ENCODE measurements at regions not wholly inside any gene's neighbourhood (a gene's known extent, or its start where the extent isn't known, plus 50 kb on each side); places are given as distances from the start of the nearest gene placed in this dataset.

GRCh38 chrX:9114245-9114644, 80.3 kb upstream of the FAM9B start:
- Histone ChIP-seq H3K9me3 (ENCODE audit: control insufficient read depth, insufficient read depth, low read depth, low read length) (no peaks in the 10 kb centered on the region), H3K36me3 (ENCODE audit: control insufficient read depth in 2 of 2, insufficient read depth in 1 of 2, low read length in 2 of 2) (no peaks in the 10 kb centered on the region), H3K4me3 (ENCODE audit: low read depth, low read length) (no peak overlapping the region), H3K4me1 (ENCODE audit: control insufficient read depth, insufficient read depth, low read length) (no peaks in the 10 kb centered on the region), H3K27ac (ENCODE audit: extremely low read depth, low read depth, low read length) (no peak overlapping the region)
- ChIA-PET CTCF (no interaction called here), POLR2A (no interaction called here)
- TF ChIP-seq ZNF571 (tag by site-specific recombination; IDR thresholded peaks at IDR 0.05) (no peak), ZNF785 (tag by site-specific recombination; IDR thresholded peaks at IDR 0.05) (no peak), OVOL3 (tag by site-specific recombination; IDR thresholded peaks at IDR 0.05) (no peak), ZNF596 (tag by site-specific recombination; IDR thresholded peaks at IDR 0.05) (no peak), SCRT1 (tag by site-specific recombination; IDR thresholded peaks at IDR 0.05; ENCODE audit: borderline replicate concordance) (no peak), ZBTB48 (tag by site-specific recombination; IDR thresholded peaks at IDR 0.05) (no peak), ZNF624 (tag by site-specific recombination; IDR thresholded peaks at IDR 0.05) (no peak)

DNA sequence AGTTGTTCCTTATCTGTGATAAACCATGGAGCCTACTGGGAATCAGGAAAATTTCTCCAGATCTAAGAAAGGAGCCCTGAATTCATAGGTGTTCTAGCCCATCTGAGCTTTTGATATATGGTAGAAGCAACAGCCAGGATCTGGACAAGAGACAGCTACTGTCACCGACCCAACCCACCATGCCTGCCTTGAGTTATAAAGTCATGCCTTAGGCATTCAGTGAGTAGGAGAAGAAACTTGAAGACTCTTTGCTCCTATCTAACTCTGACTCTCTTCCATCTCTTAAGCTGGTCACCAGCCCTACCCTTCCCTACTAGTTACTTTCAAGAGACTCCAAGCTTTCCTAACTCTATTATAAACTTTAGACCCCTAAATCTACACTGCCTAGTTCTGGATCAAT, 83.9 kb upstream of the FAM9B start:
- no peak overlapping the region for H3K27ac ChIP-seq (ENCODE audit: extremely low read depth, low read depth, low read length)
- CTCF ChIA-PET: no interaction called here
- no peaks in the 10 kb centered on the region for H3K9me3 ChIP-seq (ENCODE audit: control insufficient read depth, insufficient read depth, low read depth, low read length)
- TF ChIP-seq ZXDB (tag by site-specific recombination; IDR thresholded peaks at IDR 0.05): no peak
- TF ChIP-seq ZNF626 (tag by site-specific recombination; IDR thresholded peaks at IDR 0.05): no peak
- TF ChIP-seq GLIS1 (tag by site-specific recombination; IDR thresholded peaks at IDR 0.05): no peak
- no peak for TF ChIP-seq ZNF184 (tag by site-specific recombination; IDR thresholded peaks at IDR 0.05)
- no peak for TF ChIP-seq BCL11A (tag by site-specific recombination; IDR thresholded peaks at IDR 0.05; ENCODE audit: low read depth)
- TF ChIP-seq HOXC10 (CRISPR knock-in tag; IDR thresholded peaks at IDR 0.05): no peak
- TF ChIP-seq ATF2 (tag by site-specific recombination; IDR thresholded peaks at IDR 0.05; ENCODE audit: low read depth): no peak
- no peak for TF ChIP-seq ZNF555 (tag by site-specific recombination; conservative IDR thresholded peaks at IDR 0.05)
- TF ChIP-seq BCL11B (tag by site-specific recombination; IDR thresholded peaks at IDR 0.05; ENCODE audit: low read depth): no peak
- no peak for TF ChIP-seq ZNF112 (tag by site-specific recombination; IDR thresholded peaks at IDR 0.05)
- TF ChIP-seq ZNF664 (tag by site-specific recombination; IDR thresholded peaks at IDR 0.05): no peak
- no peak for TF ChIP-seq KLF10 (tag by site-specific recombination; IDR thresholded peaks at IDR 0.05)
- TF ChIP-seq KLF1 (tag by site-specific recombination; IDR thresholded peaks at IDR 0.05): no peak
- TF ChIP-seq ZNF404 (tag by site-specific recombination; IDR thresholded peaks at IDR 0.05): no peak
- no peak for TF ChIP-seq KLF17 (tag by site-specific recombination; IDR thresholded peaks at IDR 0.05)
- no peak for TF ChIP-seq ZNF292 (tag by site-specific recombination; IDR thresholded peaks at IDR 0.05; ENCODE audit: borderline replicate concordance, low read depth)
- no peak for TF ChIP-seq ZFHX2 (tag by site-specific recombination; conservative IDR thresholded peaks at IDR 0.05)
- no peak for TF ChIP-seq ZNF600 (tag by site-specific recombination; IDR thresholded peaks at IDR 0.05)
- no peak for TF ChIP-seq ZNF747 (tag by site-specific recombination; IDR thresholded peaks at IDR 0.05)
- no peaks in the 10 kb centered on the region for H3K4me1 ChIP-seq (ENCODE audit: control insufficient read depth, insufficient read depth, low read length)
- H3K4me3 ChIP-seq (ENCODE audit: low read depth, low read length): no peak overlapping the region
- POLR2A ChIA-PET: no interaction called here
- no peaks in the 10 kb centered on the region for H3K36me3 ChIP-seq (ENCODE audit: control insufficient read depth in 2 of 2, insufficient read depth in 1 of 2, low read length in 2 of 2)
